GM12874 (cell line): ENCODE measurements at regions not wholly inside any gene's neighbourhood (a gene's known extent, or its start where the extent isn't known, plus 50 kb on each side); places are given as distances from the start of the nearest gene placed in this dataset.

ENCODE experiments used
- CTCF ChIP-seq: IDR thresholded peaks from 2 replicates; pipeline ENCODE4 v1.5.1; 2011; ENCODE audit warnings: low read depth, mild to moderate bottlenecking, control low read depth, low read length, moderate library complexity; ENCODE audit not compliant: insufficient read depth

DNA sequence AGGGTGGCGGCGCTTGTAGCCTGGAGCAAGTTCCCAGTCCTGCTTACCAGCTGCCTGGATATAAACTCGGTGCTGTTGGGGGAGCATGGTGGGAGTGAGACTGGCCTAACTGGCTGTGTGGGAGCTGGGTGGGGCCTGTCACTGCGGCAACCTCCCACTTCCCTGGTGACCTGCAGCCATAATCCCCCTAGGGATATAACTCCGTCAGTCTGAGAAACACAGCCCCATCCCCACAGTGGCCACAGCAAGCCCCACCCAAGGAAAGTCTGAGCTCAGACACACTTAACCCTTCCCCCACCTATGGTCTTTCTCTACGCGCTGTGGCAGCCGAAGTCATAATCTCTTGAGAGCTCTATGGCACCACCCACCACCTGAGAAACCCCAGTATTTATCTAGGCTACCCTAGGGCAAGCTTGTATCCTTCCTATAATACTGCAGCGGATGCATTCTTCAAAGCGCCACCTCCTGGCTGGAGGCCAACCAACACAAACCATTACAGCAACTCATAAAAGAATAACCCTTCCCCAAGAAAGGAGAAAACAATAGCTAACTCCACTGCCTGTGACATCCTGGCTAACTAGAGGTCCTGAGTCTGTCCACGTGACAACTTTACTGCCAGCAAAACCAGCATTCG is 57.4 kb downstream of the ZNF648 start:
- TF ChIP-seq CTCF: no peak

DNA sequence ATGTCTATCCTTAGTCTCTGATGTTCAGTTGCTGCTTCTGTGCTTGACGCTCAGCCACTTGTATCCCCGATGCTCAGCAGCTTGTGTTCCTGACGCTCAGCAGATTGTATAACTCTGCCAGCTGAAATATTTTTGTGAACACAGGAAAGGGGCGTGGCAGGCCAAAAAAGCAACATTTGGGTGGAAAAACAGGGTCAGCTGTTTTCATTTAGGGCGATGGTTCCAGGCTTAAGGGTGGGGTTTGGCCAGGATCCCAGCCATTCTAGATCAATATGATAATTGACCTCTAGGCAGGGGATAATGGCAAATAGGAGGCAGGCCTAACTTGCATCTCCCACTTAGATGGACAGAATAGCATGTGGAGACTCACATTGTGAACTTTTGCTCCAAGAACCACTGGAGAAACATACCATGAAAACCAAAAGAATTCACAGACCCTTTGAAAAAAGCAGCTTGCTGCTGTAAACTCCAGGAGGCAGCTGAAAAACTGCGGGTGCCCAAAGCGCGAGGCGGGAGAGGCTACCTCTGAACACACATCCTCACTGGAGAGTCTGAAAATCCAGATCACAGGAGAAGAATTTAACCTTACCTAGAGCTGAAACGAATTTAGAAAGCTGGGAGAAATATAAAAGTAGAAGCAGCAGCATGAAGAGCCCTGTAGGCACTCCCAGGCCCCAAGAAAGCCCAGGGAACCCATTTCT is 58.3 kb downstream of the ZNF648 start:
- no peak for TF ChIP-seq CTCF

GRCh38 chr1:182002570-182002969 is 58.9 kb downstream of the ZNF648 start:
- no peak for TF ChIP-seq CTCF

- no peak for TF ChIP-seq CTCF
These were observed 62.7 kb downstream of the ZNF648 start for GRCh38 chr1:181998858-181999257.

DNA sequence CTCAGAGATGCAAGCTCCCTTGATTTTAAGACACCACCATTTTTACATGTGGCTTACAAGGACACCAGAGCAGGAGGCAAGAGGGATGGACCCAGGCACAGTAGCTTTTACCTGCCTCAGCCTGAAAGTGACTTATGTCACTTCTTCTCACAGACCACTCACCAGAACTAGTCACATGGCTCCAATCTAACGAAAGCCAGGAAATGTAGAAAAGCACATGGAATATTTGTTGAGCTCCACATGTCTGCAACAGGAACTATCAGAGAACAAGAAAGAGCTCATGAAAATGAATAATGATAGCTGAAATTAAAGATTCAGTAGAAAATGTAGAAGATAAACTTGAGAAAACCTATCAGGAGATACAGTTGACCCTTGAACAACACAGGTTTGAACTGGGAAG is 69.4 kb downstream of the ZNF648 start:
- no peak for TF ChIP-seq CTCF

DNA sequence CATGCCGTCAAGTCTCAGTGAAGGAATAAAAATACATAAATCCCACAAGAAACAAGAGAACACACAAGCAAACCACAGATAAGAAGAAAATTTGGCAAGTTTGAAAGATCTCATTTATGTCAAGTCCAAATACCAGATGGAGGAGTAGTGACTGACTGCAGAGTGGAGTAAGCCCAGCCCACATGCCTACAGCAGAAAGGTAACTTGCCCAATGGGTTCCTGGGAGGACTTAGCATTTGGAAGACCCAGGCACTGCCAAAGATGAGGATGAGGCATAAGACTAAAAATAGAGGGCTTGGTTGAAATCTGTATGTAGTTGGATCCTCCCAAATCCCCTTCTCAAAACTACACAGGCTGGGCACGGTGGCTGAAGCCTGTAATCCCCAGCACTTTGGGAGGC is 70.8 kb downstream of the ZNF648 start:
- no peak for TF ChIP-seq CTCF

DNA sequence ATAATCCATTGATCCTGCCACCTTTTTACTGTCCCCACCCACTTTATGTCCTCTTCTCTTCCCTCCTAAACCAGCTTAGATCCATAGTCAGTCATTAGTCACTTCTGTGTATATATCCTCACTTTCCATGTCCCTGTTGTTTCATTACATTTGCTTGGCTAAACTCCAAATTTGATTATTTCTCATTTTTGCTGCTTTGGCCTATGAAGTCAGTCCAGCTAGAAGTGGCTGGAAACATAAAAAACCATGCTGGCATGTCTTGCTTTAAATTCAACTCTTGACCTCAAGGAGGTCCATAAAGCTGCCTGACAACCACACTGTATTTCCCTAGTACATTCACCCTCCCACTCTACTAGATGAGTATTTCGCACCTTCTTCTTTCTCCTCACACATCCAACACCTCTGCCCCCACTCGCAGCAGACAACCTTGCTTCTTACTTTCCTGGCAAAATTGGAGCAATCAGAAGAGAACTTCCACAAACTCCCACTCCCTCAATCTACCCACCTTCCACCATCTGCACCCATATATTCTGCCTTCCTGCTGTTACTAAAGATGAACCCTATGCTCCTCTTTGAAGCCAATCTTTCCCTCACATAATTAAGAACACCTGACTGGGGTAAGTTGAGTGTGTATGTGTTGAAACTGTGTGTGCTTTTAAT is 72.1 kb downstream of the ZNF648 start:
- TF ChIP-seq CTCF: no peak
